Body of pancreas (tissue), 4 donors: ENCODE measurements at regions not wholly inside any gene's neighbourhood (a gene's known extent, or its start where the extent isn't known, plus 50 kb on each side); places are given as distances from the start of the nearest gene placed in this dataset.

ENCODE experiments used
- ATAC-seq: fragments of 150-250 bp; one replicate; pipeline ENCODE4 v1.9.1; 2016
- DNase-seq, 4 donors: peaks; one replicate each; pipeline ENCODE4 v3.0.0-alpha.2; 2019
- H3K27ac ChIP-seq, 4 donors: fragments of 200-600 bp; sonication (generic); 1 replicate in 3 of 4; 2 replicates in 1 of 4; pipeline versions ENCODE4 v1.5.1 to v1.6.1; 2016 to 2019; ENCODE audit warnings: mild to moderate bottlenecking in 1 of 4, mixed read lengths in 1 of 4, moderate library complexity in 1 of 4
- H3K27me3 ChIP-seq, 2 donors: fragments of 200-600 bp; sonication (generic); one replicate each; pipeline ENCODE4 v1.6.0; 2016; ENCODE audit warnings: mild to moderate bottlenecking in 1 of 2
- H3K36me3 ChIP-seq, 2 donors: fragments of 200-600 bp; sonication (generic); replicated peaks in 1 of 2; 2 replicates each; pipeline ENCODE4 v1.5.1; 2016; ENCODE audit warnings: low read depth in 2 of 2; ENCODE audit not compliant: insufficient read depth in 1 of 2
- H3K4me1 ChIP-seq: fragments of 200-600 bp; sonication (generic); one replicate; pipeline ENCODE4 v1.6.0; 2016
- H3K4me3 ChIP-seq, 2 donors: fragments of 200-600 bp; sonication (generic); 1 replicate in 1 of 2; 2 replicates in 1 of 2; pipeline ENCODE4 v1.5.1; 2016 to 2019
- H3K9me3 ChIP-seq, 3 donors: fragments of 200-600 bp; sonication (generic); 1 replicate in 2 of 3; 2 replicates in 1 of 3; pipeline ENCODE4 v1.5.1; 2016
- CTCF ChIP-seq, 7 experiments: fragments of 450-650 bp in 4 of 7; fragments of 200-600 bp in 3 of 7; sonication (generic) in 3 of 7; IDR thresholded peaks; one replicate each; pipeline ENCODE4 v1.5.1; 2016 to 2019; ENCODE audit warnings: antibody characterized with exemption in 7 of 7
- POLR2A ChIP-seq, 3 donors: fragments of 450-650 bp; IDR thresholded peaks; one replicate each; pipeline ENCODE4 v1.6.1; 2016; ENCODE audit warnings: antibody characterized with exemption in 3 of 3, mild to moderate bottlenecking in 2 of 3
- WGBS, 2 donors: methylation state at CpG; one replicate each; pipeline ENCODE4 v1.1.5; 2017; 5-methylcytosine and 5-hydroxymethylcytosine counted together
- intact Hi-C: fragments of 100-400 bp; cut with DNase I; formaldehyde crosslinking; loops from one replicate; pipeline ENCODE4 v1.15.1; 2023

DNA sequence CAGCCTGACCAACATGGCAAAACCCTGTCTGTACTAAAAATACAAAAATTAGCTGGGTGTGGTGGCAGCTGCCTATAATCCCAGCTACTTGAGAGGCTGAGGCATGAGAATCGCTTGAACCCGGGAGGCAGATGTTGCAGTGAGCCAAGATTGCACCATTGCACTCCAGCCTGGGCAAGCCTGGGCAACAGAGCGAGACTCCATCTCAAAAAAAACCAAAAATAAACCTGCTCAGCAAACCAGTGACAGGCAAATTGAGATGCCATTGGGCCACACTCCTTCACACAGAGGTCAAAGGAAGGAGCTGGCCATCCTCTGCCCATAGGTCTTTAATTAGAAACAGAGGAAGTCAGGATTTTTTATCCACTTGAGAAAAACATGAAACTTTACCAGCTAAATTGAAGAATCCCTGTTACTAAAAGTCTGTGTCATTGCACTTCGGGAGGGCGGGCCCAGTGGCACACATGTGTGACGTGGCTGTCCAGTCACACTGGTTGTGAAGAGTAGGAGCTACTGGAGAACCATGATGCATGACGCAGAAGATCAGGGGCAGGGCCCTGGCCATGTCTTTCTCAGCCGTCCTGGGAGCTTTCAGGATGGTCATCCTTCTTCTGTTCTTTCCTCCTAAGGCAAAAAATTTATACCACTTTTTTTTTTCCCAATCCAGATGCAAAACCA lies 118.3 kb upstream of the ZNF438 start:
- ATAC-seq (no peak), DNase-seq (no peak)
- WGBS, 2 donors = 71 to 79% methylated on average over 8 of the region's 8 CpGs
- Histone ChIP-seq H3K36me3 (no peaks in the 10 kb centered on the region), H3K4me3 (no peak overlapping the region), H3K4me1 (no peaks in the 10 kb centered on the region), H3K9me3 (no peaks in the 10 kb centered on the region), H3K27ac (no peak overlapping the region), H3K27me3 (no peaks in the 10 kb centered on the region)
- TF ChIP-seq CTCF (IDR thresholded peaks at IDR 0.05) (no peak), POLR2A (IDR thresholded peaks at IDR 0.05) (no peak)
- intact Hi-C loops = no loop called here

DNA sequence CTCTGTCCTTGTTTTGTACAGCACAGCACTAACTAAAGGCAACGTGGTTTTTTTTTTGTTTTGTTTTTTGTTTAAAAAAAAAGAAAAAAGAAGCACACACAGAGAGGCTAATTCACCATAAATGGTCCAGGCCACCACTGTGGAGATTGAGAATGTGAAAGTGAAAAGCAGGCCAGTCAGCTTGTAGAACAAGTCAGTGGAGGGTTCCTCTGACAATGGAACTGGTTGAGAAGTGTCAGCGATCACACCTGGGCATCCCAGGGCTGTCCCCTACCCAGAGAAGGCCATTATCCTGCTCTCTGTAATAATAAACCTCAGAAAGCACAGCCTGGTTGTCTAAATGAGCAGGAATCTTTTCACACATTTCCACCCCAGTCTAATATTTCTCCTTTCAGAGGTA lies 119.6 kb upstream of the ZNF438 start:
- no peak overlapping the region for H3K4me3 ChIP-seq
- WGBS, 2 donors = 53 to 57% methylated on average over 2 of the region's 2 CpGs
- TF ChIP-seq POLR2A (IDR thresholded peaks at IDR 0.05) (no peak), CTCF (IDR thresholded peaks at IDR 0.05) (no peak)
- ATAC-seq (no peak), DNase-seq (no peak)
- no peaks in the 10 kb centered on the region for H3K27me3 ChIP-seq
- no peaks in the 10 kb centered on the region for H3K4me1 ChIP-seq
- no peaks in the 10 kb centered on the region for H3K9me3 ChIP-seq
- H3K36me3 ChIP-seq = no peaks in the 10 kb centered on the region
- intact Hi-C loops = no loop called here
- no peak overlapping the region for H3K27ac ChIP-seq

DNA sequence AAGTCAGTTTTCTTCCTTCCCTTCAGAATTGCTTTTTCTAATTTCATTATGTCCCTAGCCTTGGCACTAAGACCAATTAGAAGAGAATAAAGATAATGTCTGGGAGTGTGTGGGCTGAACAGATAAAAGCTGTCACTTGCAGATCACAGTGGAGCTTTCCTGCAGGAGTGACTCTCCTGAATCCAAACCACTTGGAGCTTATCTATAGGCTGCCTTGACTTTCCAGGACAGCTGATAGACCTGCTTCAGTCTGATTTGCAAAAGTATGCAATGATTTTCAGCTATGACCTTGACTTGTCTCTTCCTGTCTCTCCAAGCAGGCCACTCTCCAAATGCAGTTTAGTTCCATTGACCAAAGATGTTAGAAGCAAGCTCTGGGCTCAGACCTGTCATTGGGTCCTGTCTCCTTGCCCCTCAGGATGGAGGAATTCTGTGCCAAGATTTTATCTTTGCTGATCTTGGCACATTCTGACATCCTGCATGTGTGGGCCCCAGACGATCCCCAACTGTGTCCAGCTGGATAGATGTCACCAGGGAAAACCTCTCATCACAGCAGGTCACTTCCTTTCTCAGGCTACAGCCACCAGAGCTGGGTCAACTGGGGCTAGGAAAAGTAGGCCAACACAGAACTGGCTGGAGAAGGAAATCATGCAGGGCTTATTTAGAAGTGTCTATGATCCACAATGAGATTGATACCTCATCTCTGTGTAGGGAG lies 120.9 kb upstream of the ZNF438 start:
- no peak overlapping the region for H3K27ac ChIP-seq
- intact Hi-C loops = no loop called here

GRCh38 chr10:31153161-31153560 lies 121.5 kb upstream of the ZNF438 start:
- ATAC-seq (no peak), DNase-seq (no peak)
- no peak overlapping the region for H3K4me3 ChIP-seq
- H3K4me1 ChIP-seq = no peaks in the 10 kb centered on the region
- TF ChIP-seq CTCF (IDR thresholded peaks at IDR 0.05) (no peak), POLR2A (IDR thresholded peaks at IDR 0.05) (no peak)
- H3K9me3 ChIP-seq = no peaks in the 10 kb centered on the region
- no peak overlapping the region for H3K27ac ChIP-seq
- H3K27me3 ChIP-seq = no peaks in the 10 kb centered on the region
- H3K36me3 ChIP-seq = no peaks in the 10 kb centered on the region
- WGBS, 2 donors = 76 to 90% methylated on average over 7 of the region's 7 CpGs
- intact Hi-C loops = no loop called here

More for the DNA sequence above, 120.9 kb upstream of the ZNF438 start:
- TF ChIP-seq POLR2A (IDR thresholded peaks at IDR 0.05) (no peak), CTCF (IDR thresholded peaks at IDR 0.05) (no peak)
- H3K4me1 ChIP-seq = no peaks in the 10 kb centered on the region
- no peak overlapping the region for H3K4me3 ChIP-seq
- H3K36me3 ChIP-seq = no peaks in the 10 kb centered on the region
- no peaks in the 10 kb centered on the region for H3K27me3 ChIP-seq
- 11 to 58% methylated on average over 1 of the region's 1 CpG for WGBS, 2 donors
- no peak for ATAC-seq
- no peak for DNase-seq
- H3K9me3 ChIP-seq = no peaks in the 10 kb centered on the region

DNA sequence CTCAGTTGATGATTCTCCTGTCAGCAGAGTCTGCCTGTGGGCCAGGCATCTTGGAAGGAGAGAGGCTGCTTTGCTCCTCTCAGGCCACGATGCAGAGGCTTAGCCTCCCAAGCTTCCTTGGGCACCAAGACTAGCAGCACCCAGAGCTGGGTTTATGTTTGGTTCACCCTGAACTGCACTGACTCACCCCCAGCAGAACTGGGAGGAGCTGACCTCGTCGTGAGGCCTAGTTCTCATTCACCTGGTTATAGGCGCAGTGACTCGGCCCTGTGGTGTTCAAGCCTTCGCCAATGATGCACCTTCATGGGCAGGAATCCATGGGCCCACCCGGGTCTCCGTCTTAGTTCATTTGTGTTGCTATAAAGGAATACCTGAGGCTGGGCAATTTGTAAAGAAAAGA lies 122.0 kb upstream of the ZNF438 start:
- DNase-seq (no peak), ATAC-seq (no peak)
- Histone ChIP-seq H3K36me3 (no peaks in the 10 kb centered on the region), H3K4me1 (no peaks in the 10 kb centered on the region), H3K27ac (no peak overlapping the region), H3K27me3 (no peaks in the 10 kb centered on the region), H3K4me3 (no peak overlapping the region), H3K9me3 (no peaks in the 10 kb centered on the region)
- intact Hi-C loops = no loop called here
- TF ChIP-seq POLR2A (IDR thresholded peaks at IDR 0.05) (no peak), CTCF (IDR thresholded peaks at IDR 0.05) (no peak)
- 80 to 87% methylated on average over 7 to 8 of the region's 8 CpGs for WGBS, 2 donors
